ENCODE measurements at regions not wholly inside any gene's neighbourhood (a gene's known extent, or its start where the extent isn't known, plus 50 kb on each side); places are given as distances from the start of the nearest gene placed in this dataset.

DNA sequence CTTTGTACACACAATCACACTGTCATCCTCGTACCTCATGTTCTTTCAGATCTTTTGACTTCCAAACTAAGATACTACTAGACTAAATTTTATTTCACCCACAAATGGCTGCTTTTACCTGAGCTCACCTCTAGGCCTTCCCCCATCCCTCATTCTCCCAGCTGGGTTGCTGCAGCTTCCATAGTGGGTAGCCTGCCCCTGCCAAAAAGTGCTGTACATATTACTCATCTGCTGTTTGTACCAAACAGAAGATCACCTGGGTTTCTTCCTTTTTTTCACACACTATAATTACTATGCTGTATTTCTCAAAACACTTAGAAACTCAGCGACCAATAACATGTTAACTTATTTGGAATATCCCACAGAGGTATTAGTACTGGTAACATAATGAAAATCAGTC lies 267.6 kb upstream of the PRDM1 start:
- Histone ChIP-seq H4K20me1 (ENCODE audit: insufficient read depth) (no peaks in the 10 kb centered on the region), H3K9me2 (no peaks in the 10 kb centered on the region), H3K36me3 (replicated peaks in 1 of 2; ENCODE audit: control insufficient read depth in 1 of 2, insufficient read depth in 2 of 2, low read length in 1 of 2) (peaks cover 0 to 3% of the 10 kb centered on the region in 2 experiments), H3K4me1 (ENCODE audit: control insufficient read depth in 1 of 2, insufficient read depth in 2 of 2, low read depth in 1 of 2, low read length in 1 of 2) (no peaks in the 10 kb centered on the region), H3K9me3 (peaks cover 14% of the 10 kb centered on the region; the same call in 1 of the 2 replicates), H2AFZ (ENCODE audit: low read depth) (no peak overlapping the region), H3K27me3 (ENCODE audit: insufficient read depth) (no peaks in the 10 kb centered on the region), H3F3A (replicated peaks; ENCODE audit: insufficient read depth) (no peaks in the 10 kb centered on the region), H3K4me2 (no peak overlapping the region), H3K27ac (ENCODE audit: low read depth in 2 of 2, low read length in 1 of 2) (no peak overlapping the region), H3K79me2 (ENCODE audit: insufficient read depth) (no peaks in the 10 kb centered on the region), H3K9ac (no peak overlapping the region), H3K4me3 (ENCODE audit: low read depth in 2 of 2, low read length in 1 of 2) (no peak overlapping the region)
- ChIA-PET CTCF (no interaction called here), POLR2A (no interaction called here)
- TF ChIP-seq USF2 (IDR thresholded peaks at IDR 0.05; ENCODE audit: borderline replicate concordance, low read depth, low read length) = no peak
- TF ChIP-seq, protein P1, sequence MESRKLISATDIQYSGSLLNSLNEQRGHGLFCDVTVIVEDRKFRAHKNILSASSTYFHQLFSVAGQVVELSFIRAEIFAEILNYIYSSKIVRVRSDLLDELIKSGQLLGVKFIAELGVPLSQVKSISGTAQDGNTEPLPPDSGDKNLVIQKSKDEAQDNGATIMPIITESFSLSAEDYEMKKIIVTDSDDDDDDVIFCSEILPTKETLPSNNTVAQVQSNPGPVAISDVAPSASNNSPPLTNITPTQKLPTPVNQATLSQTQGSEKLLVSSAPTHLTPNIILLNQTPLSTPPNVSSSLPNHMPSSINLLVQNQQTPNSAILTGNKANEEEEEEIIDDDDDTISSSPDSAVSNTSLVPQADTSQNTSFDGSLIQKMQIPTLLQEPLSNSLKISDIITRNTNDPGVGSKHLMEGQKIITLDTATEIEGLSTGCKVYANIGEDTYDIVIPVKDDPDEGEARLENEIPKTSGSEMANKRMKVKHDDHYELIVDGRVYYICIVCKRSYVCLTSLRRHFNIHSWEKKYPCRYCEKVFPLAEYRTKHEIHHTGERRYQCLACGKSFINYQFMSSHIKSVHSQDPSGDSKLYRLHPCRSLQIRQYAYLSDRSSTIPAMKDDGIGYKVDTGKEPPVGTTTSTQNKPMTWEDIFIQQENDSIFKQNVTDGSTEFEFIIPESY (IDR thresholded peaks at IDR 0.05; ENCODE audit: borderline replicate concordance, low read depth) = no peak
- no peak for TF ChIP-seq MEF2A (IDR thresholded peaks at IDR 0.05; ENCODE audit: borderline replicate concordance, low read depth)
- TF ChIP-seq EP300 (IDR thresholded peaks at IDR 0.05; ENCODE audit: borderline replicate concordance in 1 of 2, low read depth in 1 of 2, low read length in 1 of 2) = no peak
- no peak for TF ChIP-seq TEAD4 (IDR thresholded peaks at IDR 0.05; ENCODE audit: borderline replicate concordance, insufficient read depth)
- no peak for TF ChIP-seq TAF1 (IDR thresholded peaks at IDR 0.05; ENCODE audit: borderline replicate concordance, low read depth, low read length)
- no peak for TF ChIP-seq FOXJ3 (CRISPR knock-in tag; IDR thresholded peaks at IDR 0.05)
- no peak for TF ChIP-seq NFIC (IDR thresholded peaks at IDR 0.05; ENCODE audit: borderline replicate concordance)
- TF ChIP-seq POLR2AphosphoS5 (IDR thresholded peaks at IDR 0.05; ENCODE audit: low read depth, low read length) = no peak
- no peak for TF ChIP-seq SMC3 (IDR thresholded peaks at IDR 0.05; ENCODE audit: low read depth, low read length)
- no peak for TF ChIP-seq ELF1 (IDR thresholded peaks at IDR 0.05)
- no peak for TF ChIP-seq MAX (IDR thresholded peaks at IDR 0.05; ENCODE audit: low read depth)
- no peak for TF ChIP-seq NRF1 (IDR thresholded peaks at IDR 0.05; ENCODE audit: low read depth, low read length)
- no peak for TF ChIP-seq FOSL2 (IDR thresholded peaks at IDR 0.05; ENCODE audit: borderline replicate concordance, low read depth)
- 58% methylated on average over 2 of the region's 2 CpGs for WGBS (ENCODE audit: low lambda C conversion rate)
- no peak for DNase-seq

DNA sequence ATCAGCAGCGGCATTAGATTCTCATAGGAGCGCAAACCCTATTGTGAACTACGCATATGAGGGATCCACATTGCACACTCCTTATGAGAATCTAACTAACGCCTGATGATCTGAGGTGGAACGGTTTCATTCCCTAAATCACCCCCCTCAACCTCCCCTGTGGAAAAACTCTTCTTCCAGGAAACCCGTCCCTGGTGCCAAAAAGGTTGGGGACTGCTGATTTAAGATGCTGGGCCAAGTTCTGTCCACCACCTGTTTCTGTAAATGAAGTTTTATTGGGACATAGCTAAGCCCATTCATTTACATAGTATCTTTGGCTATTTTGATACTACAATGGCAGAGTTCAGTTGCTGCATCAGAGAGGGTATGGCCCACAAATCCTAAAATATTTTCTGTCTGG lies 268.2 kb upstream of the PRDM1 start:
- Histone ChIP-seq H3K9ac (no peak overlapping the region), H2AFZ (ENCODE audit: low read depth) (no peak overlapping the region), H4K20me1 (ENCODE audit: insufficient read depth) (no peaks in the 10 kb centered on the region), H3K9me3 (peaks cover 14% of the 10 kb centered on the region; the same call in 1 of the 2 replicates), H3K36me3 (replicated peaks in 1 of 2; ENCODE audit: control insufficient read depth in 1 of 2, insufficient read depth in 2 of 2, low read length in 1 of 2) (peaks cover 0 to 3% of the 10 kb centered on the region in 2 experiments), H3K4me2 (no peak overlapping the region), H3F3A (replicated peaks; ENCODE audit: insufficient read depth) (no peaks in the 10 kb centered on the region), H3K9me2 (no peaks in the 10 kb centered on the region), H3K27me3 (ENCODE audit: insufficient read depth) (no peaks in the 10 kb centered on the region), H3K4me3 (ENCODE audit: low read depth in 2 of 2, low read length in 1 of 2) (no peak overlapping the region), H3K4me1 (ENCODE audit: control insufficient read depth in 1 of 2, insufficient read depth in 2 of 2, low read depth in 1 of 2, low read length in 1 of 2) (no peaks in the 10 kb centered on the region), H3K27ac (ENCODE audit: low read depth in 2 of 2, low read length in 1 of 2) (no peak overlapping the region), H3K79me2 (ENCODE audit: insufficient read depth) (no peaks in the 10 kb centered on the region)
- WGBS (ENCODE audit: low lambda C conversion rate) = 62% methylated on average over 6 of the region's 6 CpGs
- ChIA-PET POLR2A (no interaction called here), CTCF (no interaction called here)
- no peak for DNase-seq
- TF ChIP-seq FOSL2 (IDR thresholded peaks at IDR 0.05; ENCODE audit: borderline replicate concordance, low read depth) (no peak), ELF1 (IDR thresholded peaks at IDR 0.05) (no peak), RCOR1 (IDR thresholded peaks at IDR 0.05; ENCODE audit: low read length) (no peak), GABPA (IDR thresholded peaks at IDR 0.05; ENCODE audit: low read depth) (no peak), MEF2A (IDR thresholded peaks at IDR 0.05; ENCODE audit: borderline replicate concordance, low read depth) (no peak), RFX5 (IDR thresholded peaks at IDR 0.05; ENCODE audit: low read length) (no peak), RXRA (IDR thresholded peaks at IDR 0.05; ENCODE audit: borderline replicate concordance, low read depth) (no peak), TCF12 (IDR thresholded peaks at IDR 0.05) (no peak), FOXM1 (IDR thresholded peaks at IDR 0.05; ENCODE audit: low read depth) (no peak), MAX (IDR thresholded peaks at IDR 0.05; ENCODE audit: low read depth) (no peak), YY1 (IDR thresholded peaks at IDR 0.05; ENCODE audit: low read depth) (no peak), TEAD4 (IDR thresholded peaks at IDR 0.05; ENCODE audit: borderline replicate concordance, insufficient read depth) (no peak), MXI1 (IDR thresholded peaks at IDR 0.05; ENCODE audit: low read depth, low read length) (no peak), RAD21 (IDR thresholded peaks at IDR 0.05; ENCODE audit: low read length) (no peak), USF2 (IDR thresholded peaks at IDR 0.05; ENCODE audit: borderline replicate concordance, low read depth, low read length) (no peak)
- TF ChIP-seq, protein P1 (IDR thresholded peaks at IDR 0.05; ENCODE audit: borderline replicate concordance, low read depth) = no peak
